ENCODE measurements at regions not wholly inside any gene's neighbourhood (a gene's known extent, or its start where the extent isn't known, plus 50 kb on each side); places are given as distances from the start of the nearest gene placed in this dataset.
"Not testable (repeated sequence)": the region's sequence is repeated elsewhere in the genome, so short reads cannot be mapped to it uniquely, and the experiment has no call there.

DNA sequence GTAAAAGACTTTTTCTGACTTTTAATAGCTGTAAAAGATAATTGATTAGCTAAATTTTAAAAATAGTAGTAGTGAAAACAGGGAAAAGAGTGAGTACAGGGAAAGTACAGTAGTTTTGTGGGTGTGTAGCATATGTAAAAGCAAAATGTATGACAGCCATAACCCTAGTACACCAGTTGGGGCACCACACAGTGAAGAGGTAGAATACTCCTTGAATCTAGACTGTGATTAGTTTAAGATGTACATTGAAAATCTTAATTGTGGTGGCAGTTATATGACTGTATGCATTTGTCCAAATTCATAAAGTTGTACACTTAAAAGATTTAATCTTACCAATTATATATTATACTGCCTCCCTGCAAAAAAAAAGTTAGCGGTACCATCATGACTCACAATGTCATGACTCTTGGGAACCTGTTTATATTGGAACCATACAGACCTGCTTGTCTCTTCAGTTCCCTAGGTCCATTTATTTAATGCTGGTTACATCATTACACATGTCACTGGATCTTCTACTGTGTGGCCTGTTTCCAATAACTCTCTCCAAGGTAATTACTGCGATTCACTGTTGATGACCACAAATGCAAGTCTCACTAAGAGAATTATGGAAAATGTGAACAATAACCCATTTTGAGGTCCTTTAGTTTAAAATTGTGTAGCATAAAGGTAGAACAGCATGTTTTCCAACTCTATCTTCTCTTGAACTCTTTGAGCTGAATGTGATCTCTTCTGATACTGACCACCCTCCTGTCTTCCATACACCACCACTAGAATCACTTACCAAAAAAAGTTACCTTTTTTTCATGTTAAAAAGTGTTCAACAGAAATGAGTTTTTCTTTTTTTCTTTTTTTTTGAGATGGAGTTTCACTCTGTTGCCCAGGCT lies 264.2 kb upstream of the AMIGO2 start:
- Histone ChIP-seq H3K79me2 (ENCODE audit: insufficient read depth, low read length) (no peaks in the 10 kb centered on the region), H2AFZ (ENCODE audit: low read depth, low read length, severe bottlenecking) (no peak overlapping the region), H3K9ac (ENCODE audit: low read length) (no peak overlapping the region), H3K27me3 (ENCODE audit: low read length) (no peaks in the 10 kb centered on the region), H3K36me3 (ENCODE audit: low read length) (no peaks in the 10 kb centered on the region), H3K4me3 (ENCODE audit: insufficient read depth, low read length, poor library complexity, severe bottlenecking) (no peak overlapping the region), H3F3A (ENCODE audit: insufficient read depth) (no peaks in the 10 kb centered on the region), H3K9me2 (replicated peaks; ENCODE audit: insufficient read depth, low read length) (no peaks in the 10 kb centered on the region), H3K4me2 (ENCODE audit: low read depth, low read length, poor library complexity, severe bottlenecking) (no peak overlapping the region), H3K27ac (ENCODE audit: low read depth, low read length) (no peak overlapping the region), H4K20me1 (ENCODE audit: low read depth, low read length) (no peaks in the 10 kb centered on the region), H3K9me3 (ENCODE audit: insufficient read depth, low read length) (no peaks in the 10 kb centered on the region)
- TF ChIP-seq, protein P1, sequence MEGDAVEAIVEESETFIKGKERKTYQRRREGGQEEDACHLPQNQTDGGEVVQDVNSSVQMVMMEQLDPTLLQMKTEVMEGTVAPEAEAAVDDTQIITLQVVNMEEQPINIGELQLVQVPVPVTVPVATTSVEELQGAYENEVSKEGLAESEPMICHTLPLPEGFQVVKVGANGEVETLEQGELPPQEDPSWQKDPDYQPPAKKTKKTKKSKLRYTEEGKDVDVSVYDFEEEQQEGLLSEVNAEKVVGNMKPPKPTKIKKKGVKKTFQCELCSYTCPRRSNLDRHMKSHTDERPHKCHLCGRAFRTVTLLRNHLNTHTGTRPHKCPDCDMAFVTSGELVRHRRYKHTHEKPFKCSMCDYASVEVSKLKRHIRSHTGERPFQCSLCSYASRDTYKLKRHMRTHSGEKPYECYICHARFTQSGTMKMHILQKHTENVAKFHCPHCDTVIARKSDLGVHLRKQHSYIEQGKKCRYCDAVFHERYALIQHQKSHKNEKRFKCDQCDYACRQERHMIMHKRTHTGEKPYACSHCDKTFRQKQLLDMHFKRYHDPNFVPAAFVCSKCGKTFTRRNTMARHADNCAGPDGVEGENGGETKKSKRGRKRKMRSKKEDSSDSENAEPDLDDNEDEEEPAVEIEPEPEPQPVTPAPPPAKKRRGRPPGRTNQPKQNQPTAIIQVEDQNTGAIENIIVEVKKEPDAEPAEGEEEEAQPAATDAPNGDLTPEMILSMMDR (IDR thresholded peaks at IDR 0.05; ENCODE audit: insufficient read depth, low read length, poor library complexity, severe bottlenecking), result no peak
- TF ChIP-seq EZH2phosphoT487 (conservative IDR thresholded peaks at IDR 0.05; ENCODE audit: low read length), result no peak

DNA sequence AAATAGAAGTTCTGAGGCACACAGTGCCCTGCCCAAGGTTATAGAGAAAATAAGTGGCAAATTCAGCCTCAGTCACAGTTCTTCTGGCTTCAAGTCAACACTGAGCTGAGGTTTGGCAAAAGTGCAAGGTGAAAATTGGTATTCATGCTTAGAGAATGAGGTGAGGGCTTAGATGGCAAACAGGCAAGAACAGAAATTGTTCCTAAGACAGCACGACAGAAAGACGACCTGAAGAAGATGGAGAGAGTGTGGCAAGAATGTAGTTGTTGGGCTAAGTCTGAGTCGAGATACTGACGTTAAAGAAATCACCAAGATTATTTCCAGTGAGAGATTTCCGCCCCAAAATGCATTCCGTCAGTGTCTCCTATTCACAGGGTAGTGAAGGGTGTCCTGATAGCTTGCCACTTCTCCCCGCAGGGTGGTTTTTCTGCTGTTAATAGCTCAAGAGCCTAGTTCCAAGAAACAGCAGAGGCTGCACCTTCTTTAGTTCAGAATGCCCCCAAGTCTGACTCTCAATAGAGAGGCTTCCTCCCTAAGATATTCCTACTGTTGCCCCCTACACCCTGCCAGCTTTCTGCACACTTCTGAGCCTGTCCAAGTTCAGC lies 260.8 kb upstream of the AMIGO2 start:
- H3K9ac ChIP-seq (ENCODE audit: low read length), result no peak overlapping the region
- H2AFZ ChIP-seq (ENCODE audit: low read depth, low read length, severe bottlenecking), result no peak overlapping the region
- H3K36me3 ChIP-seq (ENCODE audit: low read length), result no peaks in the 10 kb centered on the region

DNA sequence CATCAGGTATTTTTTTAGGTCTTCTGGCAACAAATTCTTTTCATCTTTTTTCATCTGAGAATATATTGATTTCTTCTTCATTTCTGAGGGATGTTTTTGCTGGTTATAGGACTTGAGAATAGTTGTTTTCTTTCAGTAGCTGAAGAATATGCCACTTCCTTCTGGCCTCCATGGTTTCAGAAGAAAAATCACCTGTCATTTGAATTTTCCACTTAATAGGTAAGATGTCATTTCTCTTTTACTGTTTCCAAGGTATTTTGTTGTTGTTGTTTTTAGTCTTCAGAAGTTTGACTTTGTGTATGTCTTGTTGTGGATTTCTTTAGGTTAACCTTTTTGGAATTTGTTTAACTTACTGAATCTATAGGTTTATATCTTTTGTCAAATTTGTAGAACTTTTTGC lies 257.8 kb upstream of the AMIGO2 start:
- H3K36me3 ChIP-seq (ENCODE audit: low read length), result no peaks in the 10 kb centered on the region
- H3K4me2 ChIP-seq (ENCODE audit: low read depth, low read length, poor library complexity, severe bottlenecking), result no peak overlapping the region
- no peaks in the 10 kb centered on the region for H3F3A ChIP-seq (ENCODE audit: insufficient read depth)
- no peak overlapping the region for H3K27ac ChIP-seq (ENCODE audit: low read depth, low read length)
- no peak for TF ChIP-seq EZH2phosphoT487 (conservative IDR thresholded peaks at IDR 0.05; ENCODE audit: low read length)
- TF ChIP-seq, protein P1 (IDR thresholded peaks at IDR 0.05; ENCODE audit: insufficient read depth, low read length, poor library complexity, severe bottlenecking), result no peak
- no peak overlapping the region for H3K4me3 ChIP-seq (ENCODE audit: insufficient read depth, low read length, poor library complexity, severe bottlenecking)
- no peaks in the 10 kb centered on the region for H3K9me3 ChIP-seq (ENCODE audit: insufficient read depth, low read length)
- no peaks in the 10 kb centered on the region for H3K79me2 ChIP-seq (ENCODE audit: insufficient read depth, low read length)
- no peaks in the 10 kb centered on the region for H3K27me3 ChIP-seq (ENCODE audit: low read length)
- H3K9ac ChIP-seq (ENCODE audit: low read length), result no peak overlapping the region
- H3K9me2 ChIP-seq (replicated peaks; ENCODE audit: insufficient read depth, low read length), result no peaks in the 10 kb centered on the region
- no peaks in the 10 kb centered on the region for H4K20me1 ChIP-seq (ENCODE audit: low read depth, low read length)
- H2AFZ ChIP-seq (ENCODE audit: low read depth, low read length, severe bottlenecking), result no peak overlapping the region

More for the DNA sequence above, 260.8 kb upstream of the AMIGO2 start:
- H3K27ac ChIP-seq (ENCODE audit: low read depth, low read length), result no peak overlapping the region
- no peaks in the 10 kb centered on the region for H3K9me3 ChIP-seq (ENCODE audit: insufficient read depth, low read length)
- H3K79me2 ChIP-seq (ENCODE audit: insufficient read depth, low read length), result no peaks in the 10 kb centered on the region
- H3K4me3 ChIP-seq (ENCODE audit: insufficient read depth, low read length, poor library complexity, severe bottlenecking), result no peak overlapping the region
- no peak for TF ChIP-seq EZH2phosphoT487 (conservative IDR thresholded peaks at IDR 0.05; ENCODE audit: low read length)
- TF ChIP-seq, protein P1 (IDR thresholded peaks at IDR 0.05; ENCODE audit: insufficient read depth, low read length, poor library complexity, severe bottlenecking), result no peak
- H3K4me2 ChIP-seq (ENCODE audit: low read depth, low read length, poor library complexity, severe bottlenecking), result no peak overlapping the region
- H3K27me3 ChIP-seq (ENCODE audit: low read length), result no peaks in the 10 kb centered on the region
- no peaks in the 10 kb centered on the region for H3K9me2 ChIP-seq (replicated peaks; ENCODE audit: insufficient read depth, low read length)
- no peaks in the 10 kb centered on the region for H4K20me1 ChIP-seq (ENCODE audit: low read depth, low read length)
- no peaks in the 10 kb centered on the region for H3F3A ChIP-seq (ENCODE audit: insufficient read depth)

DNA sequence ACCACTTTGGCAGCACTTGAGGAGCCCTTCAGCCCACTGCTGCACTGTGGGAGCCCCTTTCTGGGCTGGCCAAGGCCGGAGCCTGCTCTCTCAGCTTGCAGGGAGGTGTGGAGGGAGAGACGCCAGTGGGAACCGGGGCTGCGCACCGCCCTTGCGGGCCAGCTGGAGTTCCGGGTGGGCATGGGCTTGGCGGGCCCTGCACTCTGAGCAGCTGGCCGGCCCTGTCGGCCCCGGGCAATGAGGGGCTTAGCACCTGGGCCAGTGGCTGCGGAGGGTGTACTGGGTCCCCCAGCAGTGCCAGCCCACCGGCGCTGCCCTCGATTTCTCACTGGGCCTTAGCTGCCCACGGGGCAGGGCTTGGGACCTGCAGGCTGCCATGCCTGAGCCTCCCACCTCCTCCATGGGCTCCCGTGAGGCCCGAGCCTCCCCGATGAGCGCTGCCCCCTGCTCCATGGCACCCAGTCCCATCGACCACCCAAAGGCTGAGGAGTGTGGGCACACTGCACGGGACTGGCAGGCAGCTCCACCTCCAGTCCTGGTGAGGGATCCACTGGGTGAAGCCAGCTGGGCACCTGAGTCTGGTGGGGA lies 253.6 kb upstream of the AMIGO2 start:
- H3K9me3 ChIP-seq (ENCODE audit: insufficient read depth, low read length); H2AFZ ChIP-seq (ENCODE audit: low read depth, low read length, severe bottlenecking); H4K20me1 ChIP-seq (ENCODE audit: low read depth, low read length); H3K27me3 ChIP-seq (ENCODE audit: low read length); H3K79me2 ChIP-seq (ENCODE audit: insufficient read depth, low read length); H3F3A ChIP-seq (ENCODE audit: insufficient read depth); H3K4me3 ChIP-seq (ENCODE audit: insufficient read depth, low read length, poor library complexity, severe bottlenecking); H3K27ac ChIP-seq (ENCODE audit: low read depth, low read length); H3K4me2 ChIP-seq (ENCODE audit: low read depth, low read length, poor library complexity, severe bottlenecking); H3K9ac ChIP-seq (ENCODE audit: low read length); H3K9me2 ChIP-seq (replicated peaks; ENCODE audit: insufficient read depth, low read length); H3K36me3 ChIP-seq (ENCODE audit: low read length): not testable (repeated sequence)
